H1 (cell line): ENCODE measurements at regions not wholly inside any gene's neighbourhood (a gene's known extent, or its start where the extent isn't known, plus 50 kb on each side); places are given as distances from the start of the nearest gene placed in this dataset.

Experiments
- CTCF ChIA-PET: fragments of 300-600 bp; sonication (Branson Sonifier 250); formaldehyde crosslinking; loops from one replicate; lab custom pipeline; 2021; ENCODE audit not compliant: partially characterized antibody; lab: Charles Lee
- POLR2A ChIA-PET: fragments of 300-600 bp; sonication (Branson Sonifier 250); formaldehyde crosslinking; loops from one replicate; lab custom pipeline; 2021; ENCODE audit warnings: inconsistent platforms; ENCODE audit not compliant: partially characterized antibody; lab: Charles Lee
- DNase-seq, 2 experiments: peaks; one replicate each; pipeline versions ENCODE4 v3.0.0 to v3.0.0-alpha.2; 2010 to 2022; ENCODE audit warnings: low spot score in 2 of 2, low read depth in 1 of 2, mixed read lengths in 1 of 2
- FAIRE-seq: peaks from 2 replicates; lab custom pipeline; 2011; peaks lifted over from hg19 to GRCh38; lab: Jason Lieb, UNC
- H2AFZ ChIP-seq: 2 replicates; pipeline ENCODE4 v1.8.1; 2012; ENCODE audit warnings: low read length, inconsistent platforms
- H2AK5ac ChIP-seq: 2 replicates; pipeline ENCODE4 v1.6.1; 2013; ENCODE audit warnings: low read depth, low read length
- H2BK120ac ChIP-seq: replicated peaks from 2 replicates; pipeline ENCODE3; 2013; ENCODE audit warnings: low read depth, low read length, inconsistent platforms
- H2BK12ac ChIP-seq: 2 replicates; pipeline ENCODE4 v1.6.1; 2013; ENCODE audit warnings: low read depth, low read length
- H2BK15ac ChIP-seq: 2 replicates; pipeline ENCODE4 v1.6.1; 2013; ENCODE audit warnings: low read length
- H2BK20ac ChIP-seq: 2 replicates; pipeline ENCODE4 v1.6.1; 2013; ENCODE audit warnings: low read length
- H2BK5ac ChIP-seq: 2 replicates; pipeline ENCODE4 v1.6.1; 2013; ENCODE audit warnings: low read depth, low read length
- H3K14ac ChIP-seq: 2 replicates; pipeline ENCODE4 v1.6.1; 2013; ENCODE audit warnings: inconsistent platforms; ENCODE audit not compliant: insufficient read length
- H3K18ac ChIP-seq: 2 replicates; pipeline ENCODE4 v1.6.1; 2013; ENCODE audit warnings: low read length; ENCODE audit errors: extremely low read depth
- H3K23ac ChIP-seq: 2 replicates; pipeline ENCODE4 v1.6.1; 2013; ENCODE audit warnings: inconsistent platforms; ENCODE audit not compliant: insufficient read length
- H3K23me2 ChIP-seq: 2 replicates; pipeline ENCODE4 v1.6.1; 2013; ENCODE audit warnings: low read depth, low read length
- H3K27ac ChIP-seq: 2 replicates; pipeline ENCODE4 v1.6.1; 2011; ENCODE audit warnings: low read depth, low read length, inconsistent platforms
- H3K27me3 ChIP-seq, 4 experiments: replicated peaks in 1 of 4; 1 replicate in 1 of 4; 2 replicates in 3 of 4; pipeline versions ENCODE4 v1.6.1 to v1.8.1; 2011 to 2013; ENCODE audit warnings: low read length in 3 of 4, mild to moderate bottlenecking in 3 of 4, inconsistent platforms in 2 of 4, mixed read lengths in 2 of 4, moderate library complexity in 1 of 4; ENCODE audit not compliant: control insufficient read depth in 3 of 4, insufficient read depth in 3 of 4; ENCODE audit errors: extremely low read depth in 1 of 4
- H3K36me3 ChIP-seq, 4 experiments: 2 replicates each; pipeline versions ENCODE4 v1.6.1 to v1.8.1; 2011 to 2013; ENCODE audit warnings: mild to moderate bottlenecking in 4 of 4, low read length in 3 of 4, moderate library complexity in 2 of 4, control low read depth in 1 of 4, inconsistent platforms in 1 of 4; ENCODE audit not compliant: insufficient read depth in 4 of 4, control insufficient read depth in 2 of 4
- H3K4ac ChIP-seq: replicated peaks from 2 replicates; pipeline ENCODE3; 2013; ENCODE audit warnings: low read length, low read depth, mixed read lengths, inconsistent platforms; ENCODE audit not compliant: insufficient read length
- H3K4me1 ChIP-seq, 4 experiments: replicated peaks in 1 of 4; 1 replicate in 1 of 4; 2 replicates in 3 of 4; pipeline versions ENCODE4 v1.6.1 to v1.8.1; 2011 to 2013; ENCODE audit warnings: low read length in 3 of 4, inconsistent platforms in 2 of 4, mixed read lengths in 1 of 4; ENCODE audit not compliant: insufficient read depth in 4 of 4, control insufficient read depth in 3 of 4
- H3K4me2 ChIP-seq, 2 experiments: 2 replicates each; pipeline versions ENCODE4 v1.6.1 to v1.8.1; 2011 to 2013; ENCODE audit warnings: low read depth in 2 of 2, low read length in 2 of 2, control low read depth in 1 of 2, inconsistent platforms in 1 of 2, mild to moderate bottlenecking in 1 of 2; ENCODE audit not compliant: insufficient read depth in 1 of 2
- H3K4me3 ChIP-seq, 4 experiments: fragments of 200-600, 300-600 bp in 1 of 4; sonication (generic), shearing (Covaris generic), sonication (Bioruptor Twin) in 1 of 4; 2 replicates each; pipeline versions ENCODE4 v1.5.1 to v1.8.1; 2011 to 2016; ENCODE audit warnings: low read length in 4 of 4, low read depth in 3 of 4, control low read depth in 2 of 4, inconsistent platforms in 2 of 4, mild to moderate bottlenecking in 2 of 4, mixed read lengths in 1 of 4, moderate library complexity in 1 of 4; ENCODE audit not compliant: insufficient read depth in 2 of 4; ENCODE audit errors: extremely low read depth in 1 of 4
- H3K56ac ChIP-seq: replicated peaks from 2 replicates; pipeline ENCODE3; 2013; ENCODE audit warnings: low read depth, mild to moderate bottlenecking, mixed read lengths, low read length, inconsistent platforms; ENCODE audit not compliant: insufficient read length
- H3K79me1 ChIP-seq: 2 replicates; pipeline ENCODE4 v1.6.1; 2013; ENCODE audit warnings: low read depth, low read length, control low read depth
- H3K79me2 ChIP-seq, 2 experiments: 2 replicates each; pipeline versions ENCODE4 v1.6.1 to v1.8.1; 2012 to 2013; ENCODE audit warnings: low read length in 2 of 2, mild to moderate bottlenecking in 2 of 2, inconsistent platforms in 1 of 2; ENCODE audit not compliant: insufficient read depth in 2 of 2, control insufficient read depth in 1 of 2
- H3K9ac ChIP-seq, 4 experiments: replicated peaks in 1 of 4; 1 replicate in 1 of 4; 2 replicates in 3 of 4; pipeline versions ENCODE4 v1.6.1 to v1.8.1; 2011 to 2013; ENCODE audit warnings: low read depth in 3 of 4, low read length in 3 of 4, control low read depth in 2 of 4, mild to moderate bottlenecking in 2 of 4, moderate library complexity in 2 of 4, inconsistent platforms in 1 of 4; ENCODE audit errors: extremely low read depth in 1 of 4
- H3K9me3 ChIP-seq, 2 experiments: 2 replicates each; pipeline versions ENCODE4 v1.6.1 to v1.8.1; 2012 to 2013; ENCODE audit warnings: mild to moderate bottlenecking in 2 of 2, moderate library complexity in 2 of 2, control low read depth in 1 of 2, inconsistent platforms in 1 of 2, low read depth in 1 of 2, low read length in 1 of 2, mixed read lengths in 1 of 2; ENCODE audit not compliant: insufficient read depth in 2 of 2
- H4K20me1 ChIP-seq, 2 experiments: replicated peaks in 1 of 2; 2 replicates each; pipeline versions ENCODE3 to v1.8.1; 2011 to 2013; ENCODE audit warnings: inconsistent platforms in 2 of 2, low read length in 2 of 2, mild to moderate bottlenecking in 1 of 2; ENCODE audit not compliant: insufficient read depth in 2 of 2, control insufficient read depth in 1 of 2
- H4K5ac ChIP-seq: 2 replicates; pipeline ENCODE4 v1.6.1; 2013; ENCODE audit warnings: low read length, low read depth, mixed read lengths, inconsistent platforms; ENCODE audit not compliant: insufficient read length
- H4K8ac ChIP-seq: 2 replicates; pipeline ENCODE4 v1.8.0; 2013; ENCODE audit warnings: mild to moderate bottlenecking, moderate library complexity, low read length, inconsistent platforms; ENCODE audit not compliant: insufficient read depth; ENCODE audit errors: extremely low read depth
- H4K91ac ChIP-seq: replicated peaks from 2 replicates; pipeline ENCODE3; 2013; ENCODE audit warnings: low read length, mixed read lengths, inconsistent platforms; ENCODE audit not compliant: insufficient read length
- CBX5 ChIP-seq: fragments of 300-800, 300-1000 bp; sonication (generic); IDR thresholded peaks from 2 replicates; pipeline ENCODE4 v1.7.1; 2016; ENCODE audit warnings: antibody characterized with exemption, low read length, low read depth
- WGBS, 2 experiments: shearing (Covaris generic) in 1 of 2; methylation state at CpG; one replicate each; pipeline versions ENCODE4 v1.1.6 to v1.1.7; 2013 to 2015; ENCODE audit warnings: low lambda C conversion rate in 2 of 2, mixed read lengths in 2 of 2, inconsistent platforms in 1 of 2, low coverage in 1 of 2, missing lambda C conversion rate in 1 of 2; ENCODE audit not compliant: insufficient replicate concordance in 2 of 2, insufficient coverage in 1 of 2, insufficient read length in 1 of 2; ENCODE audit errors: extremely low coverage in 1 of 2, missing lambda C conversion rate in 1 of 2; 5-methylcytosine and 5-hydroxymethylcytosine counted together

GRCh38 chr4:177987896-177988295 is 545.7 kb upstream of the AGA start:
- H3K27me3 ChIP-seq: no peaks in the 10 kb centered on the region
- FAIRE-seq (no peak), DNase-seq (no peak)
- no peak overlapping the region for H2AFZ ChIP-seq
- H3K4me2 ChIP-seq: peak overlapping the region in 1 of 2 experiments; percentile 19; a peak in 1 of 4 replicates
- H4K5ac ChIP-seq: no peak overlapping the region
- no peaks in the 10 kb centered on the region for H3K23me2 ChIP-seq
- no peak overlapping the region for H3K4ac ChIP-seq
- H3K36me3 ChIP-seq: no peaks in the 10 kb centered on the region
- H4K8ac ChIP-seq: no peak overlapping the region
- no peak overlapping the region for H4K91ac ChIP-seq
- no peak overlapping the region for H3K18ac ChIP-seq
- H3K4me3 ChIP-seq: peak overlapping the region in 1 of 4 experiments; percentile 29; a peak in 1 of 8 replicates
- H2BK120ac ChIP-seq: no peak overlapping the region
- no peak overlapping the region for H3K56ac ChIP-seq
- H4K20me1 ChIP-seq: no peaks in the 10 kb centered on the region
- H3K23ac ChIP-seq: no peak overlapping the region
- ChIA-PET POLR2A (no interaction called here), CTCF (no interaction called here)
- WGBS, 2 experiments: 20% methylated on average over 1 of the region's 1 CpG; no CpG with 5 or more reads in 1 of the 2 experiments
- H3K4me1 ChIP-seq: peaks cover 0 to 9% (median 1%) of the 10 kb centered on the region in 4 experiments; a peak in 1 of 7 replicates
- no peaks in the 10 kb centered on the region for H3K79me1 ChIP-seq
- H3K79me2 ChIP-seq: no peaks in the 10 kb centered on the region
- H2AK5ac ChIP-seq: no peak overlapping the region
- H3K14ac ChIP-seq: no peak overlapping the region
- H2BK15ac ChIP-seq: no peak overlapping the region
- no peak overlapping the region for H3K9ac ChIP-seq
- no peak overlapping the region for H3K27ac ChIP-seq
- H2BK12ac ChIP-seq: no peak overlapping the region
- H2BK20ac ChIP-seq: no peak overlapping the region
- H3K9me3 ChIP-seq: no peaks in the 10 kb centered on the region
- H2BK5ac ChIP-seq: no peak overlapping the region
- no peak for TF ChIP-seq CBX5
